Fibroblast of skin of abdomen (primary cell): ENCODE measurements at regions not wholly inside any gene's neighbourhood (a gene's known extent, or its start where the extent isn't known, plus 50 kb on each side); places are given as distances from the start of the nearest gene placed in this dataset.
"Not testable (repeated sequence)": the region's sequence is repeated elsewhere in the genome, so short reads cannot be mapped to it uniquely, and the experiment has no call there.

ENCODE experiments used
- DNase-seq: peaks from one replicate; pipeline ENCODE4 v3.0.0-alpha.2; 2013

DNA sequence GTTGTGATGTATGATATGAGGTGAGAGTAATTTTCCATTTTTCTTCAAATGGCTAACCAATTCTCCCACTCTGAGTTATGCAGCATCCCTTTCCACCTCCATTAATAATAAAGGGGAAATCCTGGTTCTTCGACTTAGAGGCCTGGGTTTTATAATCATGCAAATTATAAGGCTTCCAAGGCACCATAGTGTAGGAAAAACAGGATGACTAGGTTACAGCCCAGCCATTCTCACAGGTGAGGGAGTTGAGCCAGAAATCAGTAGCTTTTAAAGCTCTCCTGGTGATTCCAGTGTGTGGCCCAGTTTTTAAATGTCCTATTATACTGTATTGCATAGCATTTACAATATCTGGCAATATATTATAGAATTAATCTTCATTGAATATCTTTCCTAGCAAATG is 203.1 kb downstream of the ARHGEF9 start:
- no peak for DNase-seq

DNA sequence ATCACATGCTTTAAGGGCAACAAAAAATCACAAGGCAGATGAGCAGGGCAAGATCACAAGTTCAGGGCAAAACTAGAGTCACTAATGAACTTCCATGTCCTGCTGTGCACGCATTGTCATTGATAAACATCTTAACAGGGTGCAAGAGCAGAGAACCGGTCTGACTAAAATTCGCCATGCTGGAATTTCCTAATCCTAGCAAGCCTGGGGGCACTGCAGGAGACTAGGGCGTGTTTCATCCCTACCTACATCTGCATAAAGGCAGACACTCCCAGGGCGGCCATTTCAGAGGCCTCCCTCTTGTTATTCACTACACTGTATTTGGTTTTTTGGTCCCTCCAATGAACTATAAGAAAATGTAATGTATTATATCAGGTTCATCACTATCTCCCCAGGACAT is 203.6 kb downstream of the ARHGEF9 start:
- DNase-seq: no peak

DNA sequence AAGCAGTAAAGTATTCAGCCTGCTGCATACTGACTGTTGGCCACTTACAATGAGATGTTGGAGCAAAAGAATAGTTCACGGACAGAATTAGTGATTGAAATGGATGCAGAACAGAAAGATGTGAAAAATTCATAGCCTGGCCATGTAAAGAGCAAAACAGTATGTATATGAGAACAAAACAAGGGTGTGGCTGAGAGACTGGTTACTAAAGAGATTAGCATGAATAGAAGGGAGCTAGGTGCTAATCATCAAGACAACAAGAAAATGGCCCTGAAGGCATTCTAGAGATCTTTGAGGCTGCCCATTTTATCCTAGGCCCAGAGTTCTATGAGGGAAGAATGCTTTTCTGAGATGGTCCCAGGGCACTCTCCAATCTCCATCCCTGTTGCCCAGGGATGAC is 208.5 kb downstream of the ARHGEF9 start:
- DNase-seq: no peak

- DNase-seq: not testable (repeated sequence)
Measured at GRCh38 chrX:63575700-63576099, 209.3 kb downstream of the ARHGEF9 start.

DNA sequence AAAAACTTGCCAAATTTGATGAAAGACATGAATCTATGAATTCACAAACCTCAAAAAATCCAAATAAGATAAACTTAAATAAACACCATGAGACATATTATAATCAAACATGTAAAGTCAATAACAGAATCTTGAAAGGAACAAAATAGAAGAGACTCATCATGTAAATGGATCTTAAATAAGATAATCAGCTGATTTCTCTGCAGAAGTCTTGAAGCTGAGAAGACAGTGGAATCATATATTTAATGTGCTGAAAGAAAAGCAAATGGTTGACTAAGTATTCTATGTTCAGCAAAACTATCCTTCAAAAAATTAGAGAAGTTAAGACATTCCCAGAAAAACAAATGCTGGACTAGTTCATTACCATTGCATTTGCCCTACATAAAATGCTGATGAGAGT is 215.7 kb upstream of the SPIN4 start:
- DNase-seq: no peak

DNA sequence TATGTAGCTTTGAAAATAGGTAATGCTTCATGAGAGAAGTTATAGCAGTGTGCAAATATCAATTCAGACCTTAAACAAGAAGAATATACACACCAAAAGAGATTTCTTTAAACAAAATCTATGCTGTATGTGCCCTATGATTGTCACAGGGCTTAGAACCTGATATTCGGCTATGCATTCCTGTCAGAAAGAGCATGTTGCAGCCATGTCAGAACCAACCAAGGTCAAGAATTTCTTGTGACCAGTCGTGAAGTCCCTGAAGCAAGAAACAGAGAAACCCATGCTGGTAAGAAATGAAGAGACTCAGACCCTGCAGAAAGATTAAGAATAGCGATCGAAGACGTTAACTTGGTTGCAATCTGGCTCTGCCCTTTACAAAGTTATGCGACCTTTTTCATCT is 210.3 kb upstream of the SPIN4 start:
- no peak for DNase-seq

- DNase-seq: peak; percentile 65
Measured at GRCh38 chrX:63560601-63561218, 209.6 kb upstream of the SPIN4 start.

DNA sequence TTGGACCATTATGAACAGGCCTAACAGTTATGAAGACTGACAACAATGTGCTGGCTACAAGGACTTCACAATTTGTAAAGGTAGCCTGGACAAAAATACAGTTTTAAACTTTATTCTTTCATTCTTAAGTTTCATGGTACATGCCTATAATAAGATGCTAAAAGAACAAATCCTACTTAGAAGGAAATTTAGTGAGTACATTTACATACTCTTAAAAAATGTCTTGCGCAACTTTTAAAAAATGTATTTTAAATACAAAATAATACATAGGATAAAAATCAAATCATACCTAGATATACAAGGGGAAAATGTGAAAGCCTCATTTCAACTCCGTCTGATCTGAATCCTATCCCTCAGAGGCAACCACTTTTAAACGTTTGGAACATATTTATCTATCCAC is 200.7 kb upstream of the SPIN4 start:
- DNase-seq: no peak

DNA sequence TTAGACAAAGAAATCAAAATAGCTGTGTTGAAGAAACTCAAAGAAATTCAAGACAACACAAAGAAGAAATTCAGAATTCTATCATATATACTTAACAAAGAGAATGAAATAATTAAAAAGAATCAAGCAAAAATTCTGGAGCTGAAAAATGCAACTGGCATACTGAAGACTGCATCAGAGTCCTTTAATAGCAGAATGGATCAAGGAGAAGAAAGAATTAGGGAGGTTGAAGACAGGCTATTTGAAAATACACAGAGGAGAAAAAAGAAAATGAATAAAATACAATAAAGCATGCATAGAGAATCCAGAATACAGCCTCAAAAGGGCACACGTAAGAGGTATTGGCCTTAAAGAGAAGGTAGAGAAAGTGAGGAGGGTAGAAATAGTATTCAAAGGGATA is 179.5 kb upstream of the SPIN4 start:
- no peak for DNase-seq

DNA sequence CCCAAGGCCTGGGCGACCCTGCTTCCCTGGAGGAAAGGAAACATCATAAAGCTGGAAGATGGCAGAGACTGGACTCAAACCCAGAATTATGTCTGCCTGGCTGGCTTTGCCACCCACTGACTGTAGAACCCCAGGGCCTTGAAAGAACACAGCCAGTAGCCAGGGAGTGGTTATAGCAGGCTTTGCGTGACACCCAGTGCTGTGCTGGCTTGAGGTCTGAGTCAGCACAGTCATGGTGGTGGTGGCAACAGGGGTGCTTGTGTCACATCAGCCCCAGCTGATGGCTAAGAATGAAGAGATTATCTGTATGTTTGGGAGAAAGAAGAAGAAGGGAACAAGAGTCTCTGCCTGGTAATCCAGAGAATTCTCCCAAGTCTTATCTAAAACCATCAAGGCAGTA is 178.8 kb upstream of the SPIN4 start:
- DNase-seq: no peak

- DNase-seq: no peak
Measured at GRCh38 chrX:63526863-63527262, 175.7 kb upstream of the SPIN4 start.

- no peak for DNase-seq
Measured at GRCh38 chrX:63525491-63525890, 174.4 kb upstream of the SPIN4 start.

DNA sequence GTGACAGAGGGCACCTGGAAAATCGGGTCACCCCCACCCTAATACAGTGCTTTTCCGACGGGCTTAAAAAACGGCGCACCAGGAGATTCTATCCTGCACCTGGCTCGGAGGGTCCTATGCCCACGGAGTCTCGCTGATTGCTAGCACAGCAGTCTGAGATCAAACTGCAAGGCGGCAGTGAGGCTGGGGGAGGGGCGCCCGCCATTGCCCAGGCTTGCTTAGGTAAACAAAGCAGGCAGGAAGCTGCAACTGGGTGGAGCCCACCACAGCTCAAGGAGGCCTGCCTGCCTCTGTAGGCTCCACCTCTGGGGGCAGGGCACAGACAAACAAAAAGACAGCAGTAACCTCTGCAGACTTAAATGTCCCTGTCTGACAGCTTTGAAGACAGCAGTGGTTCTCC is 168.2 kb upstream of the SPIN4 start:
- not testable (repeated sequence) for DNase-seq

DNA sequence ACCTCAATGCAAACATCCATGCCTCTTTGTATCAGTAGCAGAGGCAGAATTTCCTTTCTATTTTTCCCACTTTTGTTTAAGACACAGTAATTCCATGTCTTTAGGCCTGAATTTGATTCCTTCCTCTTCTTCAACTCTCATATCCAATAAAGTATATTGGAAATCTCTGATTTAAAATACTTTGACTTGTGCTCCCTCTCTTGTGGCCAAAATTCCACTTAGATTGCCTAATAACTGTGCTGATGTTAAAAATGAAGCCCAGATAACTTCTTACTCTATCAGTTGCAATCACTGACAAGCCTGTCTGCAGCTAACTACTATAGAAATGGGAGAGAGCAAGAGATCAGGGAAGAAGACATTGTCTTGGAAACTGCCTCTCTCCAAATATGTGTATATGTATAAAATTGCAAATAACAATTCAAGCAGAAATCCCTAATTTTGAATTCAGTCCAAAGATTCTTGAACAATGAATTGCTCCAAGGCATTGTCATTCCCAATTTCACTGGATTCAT is 163.5 kb upstream of the SPIN4 start:
- DNase-seq: peak; percentile 14

- peak; percentile 80 for DNase-seq
Measured at GRCh38 chrX:63513825-63514568, 162.9 kb upstream of the SPIN4 start.

- no peak for DNase-seq
Measured at GRCh38 chrX:63511361-63511760, 160.2 kb upstream of the SPIN4 start.

GRCh38 chrX:63508668-63509067 is 157.5 kb upstream of the SPIN4 start:
- no peak for DNase-seq

DNA sequence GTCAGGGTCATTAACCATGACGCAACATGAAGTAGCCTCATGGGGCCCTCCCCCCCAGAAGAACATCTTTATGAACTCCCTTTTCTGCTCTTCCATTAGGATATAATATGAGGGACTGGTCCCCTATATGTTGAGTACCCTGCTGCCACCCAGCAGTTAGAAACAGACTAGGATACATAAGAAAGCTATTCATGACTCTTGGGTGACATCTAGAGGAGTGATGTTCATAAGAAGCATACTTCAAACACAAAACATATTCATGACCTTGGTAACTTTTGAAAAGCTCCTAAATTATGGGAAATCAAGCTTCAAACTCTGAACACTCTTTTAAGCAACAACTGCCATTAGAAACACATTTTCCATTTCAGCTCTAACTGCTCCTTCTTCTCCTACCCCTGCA is 155.2 kb upstream of the SPIN4 start:
- peak; percentile 37 for DNase-seq

DNA sequence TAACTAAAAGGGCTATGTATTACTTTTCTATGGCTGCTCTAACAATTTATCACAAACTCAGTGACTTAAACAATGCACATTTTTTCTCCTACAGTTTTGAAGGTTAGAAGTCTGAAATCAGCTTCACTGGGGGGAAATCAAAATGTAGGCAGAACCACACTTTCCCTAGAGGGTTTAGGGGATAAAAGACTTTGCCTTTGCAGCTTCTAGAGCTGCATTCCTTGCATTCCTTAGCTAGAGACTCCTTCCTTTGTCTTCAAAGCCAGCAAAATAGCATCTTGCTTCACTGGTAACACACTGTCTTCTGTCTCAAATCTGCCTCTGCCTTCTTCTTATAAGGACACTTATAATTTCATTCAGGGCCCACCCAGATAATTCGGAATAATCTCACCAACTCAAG is 152.4 kb upstream of the SPIN4 start:
- peak; percentile 77 for DNase-seq

DNA sequence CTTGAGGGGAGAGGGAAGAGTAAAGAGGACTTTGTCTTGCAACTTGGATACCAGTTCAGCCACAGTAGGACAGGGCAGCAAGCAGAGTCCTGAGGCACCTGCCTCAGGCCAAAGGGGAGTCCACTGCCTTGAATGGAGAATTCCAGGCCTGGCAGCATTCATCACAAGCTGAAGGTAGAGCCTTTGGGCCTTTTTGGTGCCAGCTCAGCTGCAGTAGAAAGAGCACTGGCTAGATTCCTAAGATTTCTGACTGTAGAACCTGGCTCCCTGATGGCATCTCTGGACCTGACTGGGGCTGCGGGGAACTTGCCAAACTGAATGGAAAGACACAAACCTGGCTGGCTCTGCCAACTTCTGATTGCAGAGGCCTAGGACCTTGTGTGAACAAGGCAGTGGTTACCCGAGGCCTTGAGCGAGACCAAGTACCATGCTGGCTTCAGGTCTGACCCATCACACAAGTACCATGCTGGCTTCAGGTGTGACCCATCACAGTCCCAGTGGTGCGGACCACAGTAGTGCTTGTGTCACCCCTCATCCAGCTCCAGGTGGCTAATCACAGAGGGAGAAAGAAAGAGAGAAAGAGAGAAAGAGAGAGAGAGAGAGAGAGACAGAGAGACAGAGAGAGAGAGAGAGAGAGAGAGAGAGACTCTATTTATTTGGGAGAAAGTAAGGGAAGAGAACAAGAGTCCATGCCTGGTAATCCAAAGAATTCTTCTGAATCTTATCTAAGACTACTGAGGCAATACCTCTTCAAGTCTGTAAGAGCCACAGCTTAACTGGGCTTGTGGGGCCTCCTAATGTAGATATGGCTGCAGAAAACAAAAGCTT is 137.6 kb upstream of the SPIN4 start:
- DNase-seq: no peak

GRCh38 chrX:63475200-63475599 is 124.1 kb upstream of the SPIN4 start:
- DNase-seq: peak; percentile 1

GRCh38 chrX:63471004-63471403 is 119.9 kb upstream of the SPIN4 start:
- no peak for DNase-seq

GRCh38 chrX:63470506-63470905 is 119.4 kb upstream of the SPIN4 start:
- no peak for DNase-seq
